Smooth muscle cell (in vitro differentiated cells): ENCODE measurements at regions not wholly inside any gene's neighbourhood (a gene's known extent, or its start where the extent isn't known, plus 50 kb on each side); places are given as distances from the start of the nearest gene placed in this dataset.

Experiments used
- DNase-seq: peaks from one replicate; lab custom pipeline; 2025; ENCODE audit not compliant: unreplicated experiment; lab: John Stamatoyannopoulos, UW
- H2AFZ ChIP-seq: fragments of 200-600 bp; sonication (generic); 2 replicates; pipeline ENCODE4 v1.6.0; 2016; ENCODE audit warnings: antibody characterized with exemption, low read depth, mild to moderate bottlenecking
- H3F3A ChIP-seq: fragments of 200-600 bp; sonication (generic); 2 replicates; pipeline ENCODE4 v1.6.0; 2017; ENCODE audit warnings: antibody characterized with exemption, low read depth
- H3K27ac ChIP-seq: fragments of 200-600 bp; sonication (generic); 2 replicates; pipeline ENCODE4 v1.5.1; 2016; ENCODE audit warnings: low read depth, mild to moderate bottlenecking
- H3K27me3 ChIP-seq: fragments of 200-600 bp; sonication (generic); 2 replicates; pipeline ENCODE4 v1.6.1; 2016; ENCODE audit warnings: low read depth, mild to moderate bottlenecking
- H3K36me3 ChIP-seq: fragments of 200-600 bp; sonication (generic); 2 replicates; pipeline ENCODE4 v1.5.1; 2016; ENCODE audit warnings: low read depth
- H3K4me1 ChIP-seq: fragments of 200-600 bp; sonication (generic); 2 replicates; pipeline ENCODE4 v1.5.1; 2016; ENCODE audit warnings: low read depth
- H3K4me2 ChIP-seq: fragments of 200-600 bp; sonication (generic); 2 replicates; pipeline ENCODE4 v1.6.0; 2016; ENCODE audit warnings: mild to moderate bottlenecking
- H3K4me3 ChIP-seq: fragments of 200-600 bp; sonication (generic); 2 replicates; pipeline ENCODE4 v1.5.1; 2016; ENCODE audit warnings: mild to moderate bottlenecking
- H3K79me2 ChIP-seq: fragments of 200-600 bp; sonication (generic); 2 replicates; pipeline ENCODE4 v1.6.0; 2016; ENCODE audit warnings: low read depth, mild to moderate bottlenecking
- H3K9ac ChIP-seq: fragments of 200-600 bp; sonication (generic); 2 replicates; pipeline ENCODE4 v1.6.0; 2016; ENCODE audit warnings: low read depth
- H3K9me3 ChIP-seq: fragments of 200-600 bp; sonication (generic); replicated peaks from 2 replicates; pipeline ENCODE4 v1.5.1; 2016; ENCODE audit warnings: low read depth
- H4K20me1 ChIP-seq: fragments of 200-600 bp; sonication (generic); 2 replicates; pipeline ENCODE4 v1.6.0; 2016; ENCODE audit warnings: low read depth
- CTCF ChIP-seq: fragments of 200-600 bp; sonication (generic); IDR thresholded peaks from 2 replicates; pipeline ENCODE4 v1.5.1; 2017; ENCODE audit warnings: borderline replicate concordance, mild to moderate bottlenecking, antibody characterized with exemption; ENCODE audit not compliant: insufficient read depth, poor library complexity, severe bottlenecking
- WGBS: methylation state at CpG from one replicate; pipeline ENCODE4 v1.1.7; 2016; ENCODE audit warnings: low lambda C conversion rate; 5-methylcytosine and 5-hydroxymethylcytosine counted together

- no peak for DNase-seq
- no peak overlapping the region for H2AFZ ChIP-seq
- H3K4me3 ChIP-seq: no peak overlapping the region
- H3K27ac ChIP-seq: no peak overlapping the region
- WGBS: 89% methylated on average over 6 of the region's 6 CpGs
- no peaks in the 10 kb centered on the region for H3K27me3 ChIP-seq
- TF ChIP-seq CTCF: no peak
- no peaks in the 10 kb centered on the region for H3K9me3 ChIP-seq
- no peaks in the 10 kb centered on the region for H3K36me3 ChIP-seq
- no peaks in the 10 kb centered on the region for H4K20me1 ChIP-seq
- H3K79me2 ChIP-seq: no peaks in the 10 kb centered on the region
- H3K9ac ChIP-seq: no peak overlapping the region
- no peaks in the 10 kb centered on the region for H3K4me1 ChIP-seq
- H3F3A ChIP-seq: no peaks in the 10 kb centered on the region
- H3K4me2 ChIP-seq: no peak overlapping the region
Measured at GRCh38 chr7:13792208-13792607, 197.3 kb downstream of the ETV1 start.

DNA sequence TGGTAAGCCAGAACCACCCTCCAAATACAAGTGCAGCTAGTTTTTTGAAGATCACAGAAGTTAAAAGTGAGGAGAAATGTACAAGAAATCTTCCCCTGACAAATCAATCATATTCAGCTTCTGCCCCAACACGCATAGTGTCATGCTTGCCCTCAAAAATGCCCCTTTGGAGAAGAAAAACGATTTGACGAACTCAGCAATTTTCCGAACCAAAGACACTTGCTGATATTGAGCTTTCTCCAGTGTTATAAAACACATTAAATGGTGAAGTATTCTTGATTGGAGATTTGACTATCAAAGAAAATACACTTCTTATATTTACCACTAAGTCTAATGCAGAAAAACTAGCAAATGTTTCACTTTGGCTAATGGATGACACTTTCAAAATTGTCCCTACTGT, 195.5 kb downstream of the ETV1 start:
- Histone ChIP-seq H3K4me1 (no peaks in the 10 kb centered on the region), H3K36me3 (no peaks in the 10 kb centered on the region), H3K4me2 (no peak overlapping the region), H3K9ac (no peak overlapping the region), H2AFZ (no peak overlapping the region), H3K27me3 (no peaks in the 10 kb centered on the region), H3K79me2 (no peaks in the 10 kb centered on the region), H3F3A (no peaks in the 10 kb centered on the region), H4K20me1 (no peaks in the 10 kb centered on the region), H3K4me3 (no peak overlapping the region), H3K9me3 (no peaks in the 10 kb centered on the region), H3K27ac (no peak overlapping the region)
- no peak for TF ChIP-seq CTCF
- DNase-seq: no peak
- 88% methylated on average over 4 of the region's 4 CpGs for WGBS

- Histone ChIP-seq H3K4me1 (no peaks in the 10 kb centered on the region), H3F3A (no peaks in the 10 kb centered on the region), H3K9me3 (no peaks in the 10 kb centered on the region), H3K36me3 (no peaks in the 10 kb centered on the region), H3K27ac (no peak overlapping the region), H3K4me2 (no peak overlapping the region), H3K79me2 (no peaks in the 10 kb centered on the region), H3K27me3 (no peaks in the 10 kb centered on the region), H2AFZ (no peak overlapping the region), H3K9ac (no peak overlapping the region), H3K4me3 (no peak overlapping the region), H4K20me1 (no peaks in the 10 kb centered on the region)
- no peak for TF ChIP-seq CTCF
- WGBS: 75% methylated on average over 2 of the region's 2 CpGs
- no peak for DNase-seq
Measured at GRCh38 chr7:13794581-13794980, 194.9 kb downstream of the ETV1 start.

DNA sequence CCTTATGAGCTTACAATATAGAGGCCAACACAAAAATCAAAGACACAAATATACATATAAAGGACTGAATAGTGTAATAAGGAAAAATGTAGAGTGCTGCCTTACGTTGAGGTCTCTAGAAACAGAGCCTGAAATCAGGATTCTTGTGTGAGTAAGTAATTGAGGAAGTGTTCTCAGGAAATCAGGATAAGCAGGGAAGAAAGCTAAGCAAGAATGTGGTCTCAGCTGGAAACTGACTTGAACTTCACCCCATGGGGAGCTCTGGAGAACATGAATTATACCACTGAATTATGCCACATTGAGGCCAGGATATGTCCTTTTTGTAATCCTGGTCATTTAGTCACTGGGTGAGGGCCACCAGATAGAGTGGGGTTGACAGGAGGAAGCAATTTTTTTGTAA, 191.9 kb downstream of the ETV1 start:
- Histone ChIP-seq H3K4me3 (no peak overlapping the region), H4K20me1 (no peaks in the 10 kb centered on the region), H3K9me3 (no peaks in the 10 kb centered on the region), H3K36me3 (no peaks in the 10 kb centered on the region), H3K79me2 (no peaks in the 10 kb centered on the region), H2AFZ (no peak overlapping the region), H3K9ac (no peak overlapping the region), H3F3A (no peaks in the 10 kb centered on the region), H3K4me1 (no peaks in the 10 kb centered on the region), H3K27ac (no peak overlapping the region), H3K4me2 (no peak overlapping the region), H3K27me3 (no peaks in the 10 kb centered on the region)
- no peak for TF ChIP-seq CTCF
- 51% methylated on average over 1 of the region's 1 CpG for WGBS
- DNase-seq: no peak
